HUES64 (cell line): ENCODE measurements at regions not wholly inside any gene's neighbourhood (a gene's known extent, or its start where the extent isn't known, plus 50 kb on each side); places are given as distances from the start of the nearest gene placed in this dataset.

Source experiments
- H3K27ac ChIP-seq: 2 replicates; pipeline ENCODE4 v1.7.0; 2013; ENCODE audit warnings: low read depth, low read length, inconsistent platforms
- H3K27me3 ChIP-seq: 2 replicates; pipeline ENCODE4 v1.6.1; 2013; ENCODE audit warnings: mild to moderate bottlenecking, low read length; ENCODE audit not compliant: insufficient read depth
- H3K36me3 ChIP-seq: 2 replicates; pipeline ENCODE4 v1.6.1; 2013; ENCODE audit warnings: mild to moderate bottlenecking, low read length; ENCODE audit not compliant: insufficient read depth
- H3K4me1 ChIP-seq: 2 replicates; pipeline ENCODE4 v1.6.1; 2013; ENCODE audit warnings: mild to moderate bottlenecking, low read length, moderate library complexity; ENCODE audit not compliant: insufficient read depth
- H3K4me3 ChIP-seq: 2 replicates; pipeline ENCODE4 v1.5.1; 2013; ENCODE audit warnings: mild to moderate bottlenecking, low read length, moderate library complexity
- H3K9ac ChIP-seq: 2 replicates; pipeline ENCODE4 v1.6.1; 2013; ENCODE audit warnings: mild to moderate bottlenecking, low read depth, low read length
- H3K9me3 ChIP-seq: 2 replicates; pipeline ENCODE4 v1.6.1; 2013; ENCODE audit warnings: low read depth, low read length; ENCODE audit not compliant: insufficient read depth
- WGBS: fragments of 150-250, 120-280 bp; methylation state at CpG from one replicate; pipeline ENCODE4 v1.1.7; 2013; ENCODE audit warnings: missing lambda C conversion rate; 5-methylcytosine and 5-hydroxymethylcytosine counted together

DNA sequence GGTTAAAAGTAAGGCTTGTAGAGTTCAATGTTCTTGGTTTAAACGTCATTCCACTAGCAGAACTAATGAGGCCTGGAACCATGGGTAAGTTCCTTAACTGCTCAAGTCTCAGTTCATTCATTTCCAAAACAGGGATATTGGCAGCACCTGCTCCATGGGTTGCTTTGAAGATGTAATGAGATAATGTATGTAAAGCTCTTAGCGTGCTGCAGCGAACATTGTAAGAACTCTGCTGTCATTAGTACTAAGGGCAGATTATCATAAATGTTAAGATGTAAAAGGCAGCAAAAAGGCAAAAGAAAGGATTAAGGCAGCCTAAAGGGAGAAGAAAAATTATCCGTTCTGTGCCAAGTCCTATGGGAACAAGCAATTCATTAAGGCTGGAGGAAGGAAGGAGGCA, 129.1 kb upstream of the NGF start:
- no peaks in the 10 kb centered on the region for H3K36me3 ChIP-seq
- H3K27me3 ChIP-seq = no peaks in the 10 kb centered on the region
- no peaks in the 10 kb centered on the region for H3K9me3 ChIP-seq
- H3K4me3 ChIP-seq = no peak overlapping the region
- no peak overlapping the region for H3K27ac ChIP-seq
- no peaks in the 10 kb centered on the region for H3K4me1 ChIP-seq
- H3K9ac ChIP-seq = no peak overlapping the region
- WGBS = 87% methylated on average over 4 of the region's 4 CpGs

DNA sequence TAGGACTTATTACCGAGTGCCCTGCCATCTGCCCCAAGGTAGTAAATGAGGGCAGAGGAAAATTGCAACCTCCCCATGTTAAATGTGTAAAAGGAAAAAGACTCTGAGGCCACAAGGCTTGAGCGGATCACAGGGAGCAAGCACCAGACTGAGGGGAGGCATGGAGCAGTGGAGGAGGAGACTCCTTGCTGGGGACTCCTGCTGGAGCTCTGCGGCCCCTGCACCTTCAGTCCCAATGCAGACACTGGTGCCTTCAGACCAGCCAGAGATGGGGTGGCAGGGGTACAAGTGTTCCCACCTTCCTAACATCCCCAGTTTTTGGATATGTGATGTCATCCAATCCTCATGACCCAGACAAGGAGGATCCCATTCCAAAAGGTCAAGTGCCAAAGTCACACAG, 128.4 kb upstream of the NGF start:
- Histone ChIP-seq H3K4me3 (no peak overlapping the region), H3K9ac (no peak overlapping the region), H3K4me1 (no peaks in the 10 kb centered on the region), H3K9me3 (no peaks in the 10 kb centered on the region), H3K27me3 (no peaks in the 10 kb centered on the region), H3K27ac (no peak overlapping the region), H3K36me3 (no peaks in the 10 kb centered on the region)
- WGBS = 91% methylated on average over 3 of the region's 3 CpGs

DNA sequence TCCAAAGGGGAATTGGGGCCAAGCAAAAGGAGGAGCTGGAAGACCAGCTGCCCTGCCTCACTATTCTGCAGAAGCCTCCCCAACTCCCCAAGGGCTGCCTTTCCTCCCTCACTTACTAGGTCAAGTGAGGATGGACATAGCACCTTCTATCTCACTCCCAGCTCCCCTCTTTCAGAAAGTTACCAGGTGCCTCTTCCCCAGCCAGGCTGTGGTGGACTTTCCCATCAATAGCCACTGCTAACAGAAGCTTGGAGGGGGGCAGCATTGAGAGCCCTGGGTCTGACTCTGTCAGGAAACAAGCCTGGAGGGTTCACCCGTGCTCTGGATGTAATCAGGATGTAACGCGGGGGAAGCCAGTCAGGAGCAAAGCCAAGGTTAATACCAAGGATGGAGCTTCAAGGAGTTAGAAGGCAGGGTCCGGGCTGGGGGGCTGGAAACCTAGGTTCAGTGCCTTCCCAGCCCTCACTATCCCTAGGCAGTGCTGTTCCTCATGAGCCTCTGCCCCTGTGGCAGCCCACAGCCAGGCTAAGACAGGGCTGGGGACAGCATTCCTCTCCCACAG, 127.8 kb upstream of the NGF start:
- Histone ChIP-seq H3K27me3 (no peaks in the 10 kb centered on the region), H3K4me3 (no peak overlapping the region), H3K36me3 (no peaks in the 10 kb centered on the region), H3K27ac (no peak overlapping the region), H3K9me3 (no peaks in the 10 kb centered on the region), H3K4me1 (no peaks in the 10 kb centered on the region), H3K9ac (no peak overlapping the region)
- 88% methylated on average over 4 of the region's 4 CpGs for WGBS

DNA sequence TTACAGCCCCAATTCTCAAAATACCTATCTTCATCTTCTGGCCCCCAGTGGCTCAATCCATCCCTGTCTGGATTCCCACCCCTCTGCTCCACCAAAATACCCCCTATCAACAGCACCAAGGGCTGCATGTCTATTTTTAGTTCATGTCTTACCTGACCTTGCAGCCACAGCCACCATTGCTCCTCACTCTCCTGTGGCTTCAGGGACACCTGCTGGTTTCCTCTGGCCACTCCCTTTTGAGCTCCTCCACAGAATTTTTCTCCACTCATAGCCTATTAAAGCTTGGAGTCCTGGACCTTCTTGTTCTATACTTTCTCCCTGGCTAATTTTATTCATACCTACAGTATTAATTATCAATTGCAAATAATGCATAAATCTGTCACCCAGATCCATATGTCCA, 125.3 kb upstream of the NGF start:
- Histone ChIP-seq H3K4me1 (no peaks in the 10 kb centered on the region), H3K27ac (no peak overlapping the region), H3K36me3 (no peaks in the 10 kb centered on the region), H3K4me3 (no peak overlapping the region), H3K9ac (no peak overlapping the region), H3K27me3 (no peaks in the 10 kb centered on the region), H3K9me3 (no peaks in the 10 kb centered on the region)

DNA sequence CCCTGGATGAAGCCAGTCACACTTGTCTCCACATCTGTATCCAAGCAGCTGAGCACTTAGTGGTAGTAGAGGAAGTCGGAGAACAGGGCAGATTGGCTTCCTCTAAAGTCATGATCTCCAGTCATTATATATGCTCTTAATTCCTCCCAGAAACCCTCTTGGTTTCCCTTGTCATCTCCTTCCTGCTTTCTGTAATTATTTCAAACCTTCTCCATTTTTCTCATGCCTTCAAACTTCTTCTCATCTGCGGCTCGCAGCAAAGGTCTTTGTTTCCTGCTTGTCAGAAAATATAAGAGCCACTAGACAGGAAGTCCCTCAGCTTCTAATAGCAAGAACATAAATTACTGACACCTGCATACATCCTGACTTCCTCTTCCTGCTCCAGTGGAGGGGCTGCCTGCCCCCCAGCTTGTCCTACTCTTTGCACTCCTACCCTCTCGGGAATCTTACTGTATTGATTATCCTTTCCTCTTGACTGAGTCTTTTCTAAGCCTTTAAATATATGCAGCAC, 124.6 kb upstream of the NGF start:
- 96% methylated on average over 4 of the region's 4 CpGs for WGBS
- H3K4me3 ChIP-seq = no peak overlapping the region

DNA sequence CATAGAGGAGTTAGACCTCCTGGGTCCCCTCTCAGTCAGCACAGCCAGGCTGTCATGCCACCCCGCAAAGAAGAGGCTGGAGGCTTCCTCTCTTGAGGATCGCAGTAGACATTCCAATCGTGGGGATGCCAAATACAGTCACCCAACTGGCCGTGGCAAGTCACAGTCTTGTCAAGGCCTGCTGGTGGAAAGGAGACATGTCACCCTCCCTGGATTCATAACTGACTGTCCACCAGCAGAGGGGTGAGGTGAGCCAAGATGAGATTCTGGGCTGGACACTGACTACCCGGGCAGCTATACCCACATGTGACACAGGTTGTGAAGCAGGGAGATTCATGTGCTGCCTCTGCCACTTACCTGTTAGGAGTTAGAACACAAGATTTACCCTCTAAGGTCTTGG, 123.5 kb upstream of the NGF start:
- no peak overlapping the region for H3K27ac ChIP-seq
- H3K9ac ChIP-seq = no peak overlapping the region
- whole genome bisulfite sequencing = 73% methylated on average over 5 of the region's 5 CpGs
- H3K9me3 ChIP-seq = no peaks in the 10 kb centered on the region
- H3K27me3 ChIP-seq = no peaks in the 10 kb centered on the region
- no peaks in the 10 kb centered on the region for H3K36me3 ChIP-seq
- H3K4me3 ChIP-seq = no peak overlapping the region
- no peaks in the 10 kb centered on the region for H3K4me1 ChIP-seq

More for the DNA sequence above, 124.6 kb upstream of the NGF start:
- Histone ChIP-seq H3K36me3 (no peaks in the 10 kb centered on the region), H3K4me1 (no peaks in the 10 kb centered on the region), H3K9me3 (no peaks in the 10 kb centered on the region), H3K9ac (no peak overlapping the region), H3K27ac (no peak overlapping the region), H3K27me3 (no peaks in the 10 kb centered on the region)

DNA sequence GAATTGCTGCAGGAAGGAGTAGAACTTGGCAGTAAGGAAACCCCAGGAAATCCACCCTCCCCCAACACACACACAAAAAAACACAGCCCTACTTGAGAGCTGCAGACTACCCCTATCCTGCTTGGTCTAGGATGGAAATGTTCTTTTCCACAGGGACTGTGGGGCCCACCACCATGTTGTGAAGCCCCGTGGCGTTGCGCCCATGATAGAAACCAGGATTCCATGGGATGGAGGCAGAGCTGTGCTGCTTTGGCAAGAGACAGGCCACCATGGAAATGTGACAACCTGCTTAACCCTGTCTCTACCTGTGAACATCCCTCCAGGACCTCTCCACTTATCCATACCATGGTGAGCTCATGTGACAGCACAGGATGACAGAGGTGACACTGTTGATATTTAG, 121.1 kb upstream of the NGF start:
- no peak overlapping the region for H3K9ac ChIP-seq
- H3K36me3 ChIP-seq = no peaks in the 10 kb centered on the region
- H3K9me3 ChIP-seq = no peaks in the 10 kb centered on the region
- H3K4me3 ChIP-seq = no peak overlapping the region
- H3K27ac ChIP-seq = no peak overlapping the region
- 95% methylated on average over 3 of the region's 3 CpGs for WGBS
- H3K27me3 ChIP-seq = no peaks in the 10 kb centered on the region
- no peaks in the 10 kb centered on the region for H3K4me1 ChIP-seq

DNA sequence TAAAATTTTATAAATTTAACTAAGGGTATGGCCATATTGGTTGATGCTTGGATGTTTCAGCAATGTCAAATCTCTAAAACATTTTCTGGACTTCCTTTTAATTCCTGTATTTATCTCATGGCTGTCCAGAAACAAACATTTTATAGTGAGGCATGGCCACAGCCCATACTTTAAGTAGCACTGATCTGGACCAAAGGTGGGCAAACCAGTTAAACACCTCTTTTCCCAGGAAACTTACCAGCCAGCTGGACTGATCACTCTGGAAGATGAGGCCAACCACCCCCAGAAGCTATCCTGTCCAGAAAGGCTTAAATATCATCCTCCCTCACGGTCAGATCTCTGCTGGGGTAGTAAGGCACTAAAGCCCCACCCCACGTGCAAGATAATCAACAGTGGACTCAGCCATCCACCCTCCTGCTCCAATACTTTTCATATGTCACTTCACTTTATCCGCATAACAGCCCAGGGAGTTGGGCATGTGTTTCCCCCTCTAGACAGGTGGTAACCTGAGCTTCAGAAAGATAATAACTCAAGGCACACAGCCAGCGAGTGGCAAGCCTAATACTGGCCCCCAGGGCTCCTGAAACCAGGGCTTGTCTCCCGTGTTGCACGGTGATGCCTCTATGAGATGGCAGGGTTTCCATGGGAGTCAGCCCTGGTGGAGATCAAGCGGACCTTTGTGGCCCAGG, 120.5 kb upstream of the NGF start:
- Histone ChIP-seq H3K4me1 (no peaks in the 10 kb centered on the region), H3K4me3 (no peak overlapping the region), H3K27ac (no peak overlapping the region), H3K36me3 (no peaks in the 10 kb centered on the region), H3K27me3 (no peaks in the 10 kb centered on the region), H3K9ac (no peak overlapping the region), H3K9me3 (no peaks in the 10 kb centered on the region)
- 93% methylated on average over 7 of the region's 7 CpGs for WGBS

DNA sequence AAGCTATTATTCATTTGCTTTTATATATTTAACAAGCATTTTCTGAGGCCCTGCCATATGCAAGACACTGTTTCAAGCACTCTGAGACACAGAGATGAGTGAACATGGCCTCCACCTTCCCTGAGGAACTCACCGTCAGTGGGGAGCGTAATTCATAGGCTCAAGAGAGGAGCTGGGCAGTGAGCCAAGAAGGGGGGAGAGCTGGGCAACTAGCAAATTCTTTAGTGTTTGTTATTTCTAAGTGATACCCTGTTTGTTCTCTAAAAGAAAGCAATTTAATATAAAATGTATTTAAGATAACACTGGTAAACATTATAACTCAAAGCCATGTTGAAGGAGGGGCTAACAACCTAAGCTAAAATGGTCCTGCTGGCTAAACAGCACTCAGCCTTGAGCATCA, 119.2 kb upstream of the NGF start:
- WGBS = 95% methylated on average over 2 of the region's 2 CpGs
- H3K27me3 ChIP-seq = no peaks in the 10 kb centered on the region
- no peaks in the 10 kb centered on the region for H3K9me3 ChIP-seq
- H3K9ac ChIP-seq = no peak overlapping the region
- H3K4me3 ChIP-seq = no peak overlapping the region
- H3K36me3 ChIP-seq = no peaks in the 10 kb centered on the region
- no peak overlapping the region for H3K27ac ChIP-seq
- no peaks in the 10 kb centered on the region for H3K4me1 ChIP-seq

DNA sequence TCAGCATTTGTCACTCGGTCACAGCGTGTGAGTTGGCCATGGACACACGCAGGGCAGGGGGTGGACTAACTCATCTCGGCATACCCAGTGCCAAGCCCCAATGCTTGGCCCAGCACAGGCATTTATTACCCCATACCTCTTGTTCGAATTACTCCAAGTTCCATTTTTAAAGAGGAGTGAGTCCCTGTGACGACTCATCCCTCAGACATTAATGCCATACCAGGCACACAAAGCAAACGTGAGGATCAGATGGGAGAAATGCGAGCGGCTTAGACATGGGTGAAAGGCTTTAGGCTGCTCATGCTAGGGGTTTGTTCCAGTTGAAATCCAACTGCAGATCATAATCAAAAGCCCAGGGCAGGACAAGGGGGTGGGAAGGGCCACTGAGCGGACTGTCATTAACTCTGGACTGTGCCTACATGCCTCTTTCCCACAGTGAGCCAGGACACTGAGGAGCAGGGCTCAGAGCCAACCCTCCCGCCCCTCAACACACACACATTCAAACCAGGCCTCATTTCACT, 118.5 kb upstream of the NGF start:
- WGBS = 89% methylated on average over 11 of the region's 11 CpGs
- Histone ChIP-seq H3K4me3 (no peak overlapping the region), H3K4me1 (no peaks in the 10 kb centered on the region), H3K9me3 (no peaks in the 10 kb centered on the region), H3K36me3 (no peaks in the 10 kb centered on the region), H3K27me3 (no peaks in the 10 kb centered on the region), H3K27ac (no peak overlapping the region), H3K9ac (no peak overlapping the region)

DNA sequence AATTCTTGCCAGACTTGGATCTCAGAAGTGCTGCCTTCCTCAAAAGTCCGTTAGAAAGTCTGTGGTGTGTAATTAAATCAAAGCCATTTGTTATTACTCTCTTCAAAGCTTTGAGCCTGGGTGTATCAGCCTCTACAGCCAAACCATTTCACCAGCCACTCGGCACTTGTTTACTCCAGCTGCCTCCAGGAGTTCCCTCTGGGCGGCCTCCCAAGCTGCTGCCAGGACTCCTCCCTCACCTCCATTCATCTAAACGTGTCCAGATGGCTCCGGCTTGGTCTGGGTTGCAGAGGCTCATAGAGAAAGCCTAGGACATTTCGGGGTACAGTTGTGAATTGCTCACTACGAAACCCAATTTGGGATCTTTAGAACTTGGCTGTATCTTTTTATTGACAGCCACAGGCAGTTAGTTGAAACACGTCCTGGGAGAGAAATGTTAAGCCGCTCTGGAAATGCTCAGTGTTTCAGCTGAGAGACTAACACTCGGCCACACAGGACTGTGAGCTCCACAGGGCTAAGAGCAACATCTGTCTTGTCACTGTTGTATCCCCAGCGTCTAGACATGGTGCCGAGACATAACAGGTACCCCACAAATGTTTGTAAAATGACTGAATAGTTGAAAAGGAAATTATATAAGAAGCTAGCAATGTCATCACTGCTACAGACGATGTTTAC, 116.9 kb upstream of the NGF start:
- Histone ChIP-seq H3K27ac (no peak overlapping the region), H3K36me3 (no peaks in the 10 kb centered on the region), H3K9ac (no peak overlapping the region), H3K27me3 (no peaks in the 10 kb centered on the region), H3K4me1 (no peaks in the 10 kb centered on the region), H3K9me3 (no peaks in the 10 kb centered on the region), H3K4me3 (no peak overlapping the region)
- WGBS = 89% methylated on average over 13 of the region's 13 CpGs
